ENCODE measurements at regions not wholly inside any gene's neighbourhood (a gene's known extent, or its start where the extent isn't known, plus 50 kb on each side); places are given as distances from the start of the nearest gene placed in this dataset.

DNA sequence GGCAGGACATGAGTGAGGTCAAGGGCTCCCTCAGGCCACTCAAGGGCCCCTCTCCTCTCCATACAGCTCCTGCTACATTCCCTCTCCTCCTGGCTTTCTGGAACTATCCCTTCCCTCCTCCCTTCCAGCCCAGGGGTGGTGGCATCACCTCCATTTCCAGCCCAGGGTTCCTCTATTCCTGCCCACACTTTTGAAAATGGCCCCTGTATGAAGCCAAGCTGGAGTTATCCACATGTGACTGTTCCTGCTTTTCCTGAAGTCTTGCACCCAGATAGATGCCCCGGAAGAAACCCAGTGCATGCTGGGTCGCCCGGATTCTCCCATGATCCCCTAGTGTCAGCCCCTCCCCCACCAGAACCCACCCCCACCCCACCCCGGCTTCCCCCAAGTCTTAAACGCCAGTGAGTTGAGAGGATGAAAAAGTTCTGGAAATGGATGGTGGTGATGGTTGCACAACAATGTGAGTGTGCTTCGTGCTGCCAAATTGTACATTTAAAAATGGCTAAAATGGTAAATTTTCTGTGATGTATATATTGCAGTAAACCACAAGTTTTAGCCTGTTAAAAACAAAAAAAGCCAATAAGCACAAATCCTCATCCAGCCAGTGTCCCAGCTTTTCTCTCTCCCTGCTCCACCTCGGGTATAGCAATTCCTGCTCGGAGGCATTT lies 136.9 kb downstream of the SCARB1 start:
- no peak for DNase-seq
- ATAC-seq (ENCODE audit: poor library complexity): no peak
- intact Hi-C loops (cut with DNase I): no loop called here

DNA sequence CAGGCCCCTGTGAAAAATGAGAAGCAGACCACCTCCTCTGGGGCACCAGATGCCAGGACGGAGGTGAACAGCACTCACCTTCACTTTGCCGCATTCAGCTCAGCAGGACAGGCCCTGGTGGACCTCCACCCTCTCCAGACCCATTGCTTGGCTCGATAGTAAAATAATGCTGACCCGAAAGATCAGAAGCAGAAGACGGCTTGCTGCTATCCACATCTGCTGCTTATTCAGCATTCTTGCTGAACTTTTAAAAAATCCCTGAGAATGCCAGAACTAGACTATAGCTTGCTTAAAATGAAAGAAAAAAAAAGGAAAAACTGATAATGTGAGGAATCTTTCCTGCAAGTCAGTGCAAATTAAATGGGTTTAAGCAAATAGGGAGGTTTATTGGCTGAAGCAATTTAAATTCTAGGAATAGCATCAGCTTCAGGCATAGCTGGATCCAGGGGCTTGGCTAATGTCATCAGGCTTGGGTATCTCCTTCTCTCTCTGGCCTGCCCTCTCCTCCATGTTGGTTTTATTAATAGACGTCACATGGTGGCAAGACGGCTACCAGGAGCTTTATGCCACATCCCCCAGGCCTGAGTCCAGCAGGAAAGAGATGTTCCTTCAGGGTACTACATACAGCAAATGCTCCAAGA lies 137.9 kb downstream of the SCARB1 start:
- peak; percentile 1 for ATAC-seq (ENCODE audit: poor library complexity)
- no peak for DNase-seq
- intact Hi-C loops (cut with DNase I): no loop called here

- no peak for DNase-seq
- ATAC-seq (ENCODE audit: poor library complexity): no peak
- intact Hi-C loops (cut with DNase I): no loop called here
Observed at GRCh38 chr12:124725099-124725498, 138.6 kb downstream of the SCARB1 start.

GRCh38 chr12:124722878-124723277 lies 140.8 kb downstream of the SCARB1 start:
- intact Hi-C loops (cut with DNase I): no loop called here
- no peak for DNase-seq
- no peak for ATAC-seq (ENCODE audit: poor library complexity)

DNA sequence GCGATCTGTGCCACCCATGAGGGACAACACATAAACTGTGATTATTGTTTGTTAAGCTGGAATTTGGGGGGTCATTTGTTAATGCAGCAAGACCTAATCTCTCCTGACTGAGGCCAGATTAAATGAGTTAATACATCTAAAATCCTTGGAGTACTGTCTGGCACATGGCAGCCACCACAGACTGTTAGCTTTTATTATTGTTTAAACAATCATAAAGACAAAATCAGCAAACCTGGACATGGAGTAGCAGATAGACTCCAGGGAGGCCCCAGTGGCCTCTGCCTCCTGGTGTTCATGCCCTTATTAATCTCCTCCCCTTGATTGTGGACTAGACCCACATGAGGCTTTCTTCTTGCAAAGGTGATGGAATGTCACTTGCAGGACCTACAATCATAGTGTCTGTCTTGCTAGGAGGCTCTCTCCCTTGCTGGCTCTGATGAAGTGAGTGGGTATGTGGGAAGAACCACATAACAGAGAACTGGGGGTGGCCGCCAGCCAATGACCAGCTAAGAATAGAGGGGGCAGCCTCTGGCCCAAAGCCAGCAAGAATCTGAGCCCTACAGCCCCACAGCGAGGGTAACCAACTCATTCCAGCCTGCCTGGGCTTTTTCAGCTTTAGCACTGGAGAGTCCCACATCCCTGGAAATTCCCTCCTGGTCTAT lies 142.0 kb downstream of the SCARB1 start:
- no peak for ATAC-seq (ENCODE audit: poor library complexity)
- intact Hi-C loops (cut with DNase I): no loop called here
- DNase-seq: no peak

GRCh38 chr12:124720681-124721500 lies 142.8 kb downstream of the SCARB1 start:
- ATAC-seq (ENCODE audit: poor library complexity): peak; percentile 80
- DNase-seq: peak; percentile 76
- intact Hi-C loops (cut with DNase I): no loop called here

DNA sequence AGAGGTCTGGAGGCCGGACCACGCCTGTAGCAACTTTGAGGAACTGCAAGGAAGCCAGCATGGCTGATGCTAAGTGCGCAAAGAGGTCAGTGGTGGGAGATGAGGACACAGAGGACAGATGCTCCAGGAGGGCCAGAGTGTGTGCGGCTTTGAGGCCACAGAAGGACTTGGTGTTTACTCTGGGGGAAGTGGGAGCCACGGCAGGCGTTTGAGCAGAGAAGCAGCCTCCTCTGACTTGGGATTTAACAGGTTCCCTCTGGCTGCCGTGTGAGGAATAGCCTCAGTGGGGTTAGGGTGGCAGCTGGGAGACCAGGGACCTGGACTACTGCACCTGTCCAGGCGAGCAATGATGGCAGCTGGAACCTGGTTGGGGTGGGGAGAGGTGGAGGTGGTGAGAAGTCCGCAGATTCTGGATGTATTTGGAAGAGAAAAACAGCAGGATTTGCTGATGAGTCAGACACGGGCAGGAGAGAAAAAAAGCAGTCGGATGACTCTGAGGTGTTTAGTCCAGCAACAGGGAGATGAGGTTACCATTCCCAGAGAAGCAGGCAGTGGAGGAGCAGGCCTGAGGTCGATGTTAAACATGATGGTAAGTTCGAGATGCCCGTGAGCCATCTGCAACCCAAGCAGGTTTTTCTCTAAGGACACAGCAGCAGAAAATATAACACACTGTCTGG lies 143.5 kb downstream of the SCARB1 start:
- ATAC-seq (ENCODE audit: poor library complexity) (peak; percentile 31), DNase-seq (no peak)
- intact Hi-C loops (cut with DNase I): no loop called here

DNA sequence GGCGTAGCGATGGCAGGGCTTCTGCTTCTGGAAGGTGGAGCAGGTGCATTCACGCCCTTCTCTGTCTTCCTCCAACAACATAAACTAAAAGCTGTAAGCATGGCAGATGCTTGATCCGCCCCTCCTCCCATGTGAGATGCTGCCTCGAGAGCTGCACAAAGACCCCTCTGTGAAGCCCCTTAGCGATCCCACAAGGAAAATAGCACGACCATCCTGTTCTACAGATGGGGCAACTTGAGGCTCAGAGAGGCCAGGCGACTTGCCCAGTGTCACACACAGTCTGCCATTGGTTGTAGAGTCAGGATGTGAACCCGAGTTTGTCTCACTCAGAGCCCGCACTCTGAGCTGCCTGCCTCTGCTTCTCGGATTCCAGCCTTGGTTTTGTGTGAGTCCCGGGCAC lies 144.4 kb downstream of the SCARB1 start:
- ATAC-seq (ENCODE audit: poor library complexity) (no peak), DNase-seq (no peak)

GRCh38 chr12:124718458-124718857 lies 145.2 kb downstream of the SCARB1 start:
- intact Hi-C loops (cut with DNase I): no loop called here
- ATAC-seq (ENCODE audit: poor library complexity) (no peak), DNase-seq (no peak)

More for the DNA sequence above, 144.4 kb downstream of the SCARB1 start:
- intact Hi-C loops (cut with DNase I): no loop called here

DNA sequence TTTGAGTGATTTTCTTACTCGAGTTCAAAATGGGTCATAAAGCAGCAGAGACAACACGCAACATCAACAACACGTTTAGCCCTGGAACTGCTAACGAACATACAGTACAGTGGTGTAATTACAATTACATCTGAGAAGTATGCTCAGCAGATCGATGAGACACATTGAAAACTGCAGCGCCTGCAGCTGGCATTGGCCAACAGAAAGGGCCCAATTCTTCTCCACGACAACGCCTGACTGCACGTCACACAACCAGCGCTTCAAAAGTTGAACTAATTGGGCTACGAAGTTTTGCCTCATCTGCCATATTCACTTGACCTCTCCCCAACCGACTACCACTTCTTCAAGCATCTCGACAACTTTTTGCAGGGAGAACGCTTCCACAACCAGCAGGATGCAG lies 145.6 kb downstream of the SCARB1 start:
- intact Hi-C loops (cut with DNase I): no loop called here
- no peak for DNase-seq
- no peak for ATAC-seq (ENCODE audit: poor library complexity)

DNA sequence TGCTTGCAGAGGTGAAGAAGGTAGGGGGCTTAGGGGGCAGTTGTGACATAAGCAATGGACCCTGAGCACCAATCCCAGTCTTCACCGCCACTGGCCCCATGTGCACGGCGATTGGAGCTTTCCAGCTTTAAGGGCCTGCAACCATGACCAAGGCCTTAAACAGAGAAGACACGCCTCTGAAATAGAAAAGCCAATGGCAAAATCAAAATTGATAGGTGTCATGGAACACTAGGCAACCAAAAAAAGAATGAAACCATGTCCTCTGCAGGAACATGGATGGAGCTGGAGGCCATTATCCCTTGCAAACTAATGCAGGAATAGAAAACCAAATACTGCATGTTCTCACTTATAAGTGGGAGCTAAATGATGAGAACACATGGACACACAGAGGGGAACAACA lies 146.3 kb downstream of the SCARB1 start:
- ATAC-seq (ENCODE audit: poor library complexity): no peak
- no peak for DNase-seq
- intact Hi-C loops (cut with DNase I): no loop called here

GRCh38 chr12:124716208-124717130 lies 147.2 kb downstream of the SCARB1 start:
- no peak for ATAC-seq (ENCODE audit: poor library complexity)
- no peak for DNase-seq
- intact Hi-C loops (cut with DNase I): no loop called here

DNA sequence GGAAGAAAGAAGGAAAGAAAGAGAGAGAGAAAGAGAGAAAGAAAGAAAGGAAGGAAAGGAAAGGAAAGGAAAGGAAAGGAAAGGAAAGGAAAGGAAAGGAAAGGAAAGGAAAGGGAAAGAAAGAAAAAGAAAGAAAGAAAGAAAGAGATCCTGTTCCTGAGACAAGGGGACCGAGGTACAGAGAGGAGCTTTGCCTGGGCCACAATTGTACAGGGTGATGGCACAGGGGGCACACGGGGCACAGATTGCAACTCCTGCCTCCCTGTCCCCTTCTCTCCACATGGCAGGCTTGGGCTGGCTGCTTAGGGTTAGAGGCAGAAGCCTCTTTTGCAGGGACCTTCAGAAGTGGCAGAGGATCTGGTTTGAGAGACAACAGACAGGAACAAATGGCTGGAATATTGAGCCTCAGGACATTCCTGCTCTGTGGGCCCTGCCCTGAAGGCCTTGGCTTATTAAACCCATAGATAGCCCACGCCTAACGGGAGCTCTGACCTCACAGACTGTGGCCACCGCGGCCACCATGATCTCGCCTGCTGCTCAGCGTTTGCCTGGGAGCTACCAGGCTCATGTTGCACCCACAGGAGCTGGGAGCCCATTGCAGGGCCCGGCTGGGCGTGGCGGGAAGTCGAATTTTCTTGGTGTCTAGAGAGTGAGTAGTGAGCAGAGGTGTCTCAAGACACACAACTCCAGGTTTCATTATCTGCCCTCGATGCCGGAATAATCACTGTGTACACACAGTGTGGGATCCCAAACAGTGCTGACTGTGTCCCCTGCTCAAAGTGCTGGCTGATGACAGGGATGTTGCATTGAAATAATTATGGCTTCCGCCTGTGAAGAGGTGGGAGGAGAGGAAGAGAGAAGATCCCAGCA lies 147.9 kb upstream of the NCOR2 start:
- DNase-seq (no peak), ATAC-seq (ENCODE audit: poor library complexity) (no peak)

GRCh38 chr12:124713436-124714082 lies 146.1 kb upstream of the NCOR2 start:
- ATAC-seq (ENCODE audit: poor library complexity): peak; percentile 71
- intact Hi-C loops (cut with DNase I): no loop called here
- DNase-seq: no peak

More for the DNA sequence above, 147.9 kb upstream of the NCOR2 start:
- intact Hi-C loops (cut with DNase I): no loop called here

GRCh38 chr12:124713041-124713435 lies 145.6 kb upstream of the NCOR2 start:
- peak; percentile 78 for DNase-seq
- intact Hi-C loops (cut with DNase I): no loop called here
- peak; percentile 64 for ATAC-seq (ENCODE audit: poor library complexity)

- DNase-seq: no peak
- intact Hi-C loops (cut with DNase I): no loop called here
- no peak for ATAC-seq (ENCODE audit: poor library complexity)
Observed at GRCh38 chr12:124711344-124711743, 143.9 kb upstream of the NCOR2 start.
